PFSK-1 (cell line): ENCODE measurements at regions not wholly inside any gene's neighbourhood (a gene's known extent, or its start where the extent isn't known, plus 50 kb on each side); places are given as distances from the start of the nearest gene placed in this dataset.

Experiments used
- FOXP2 ChIP-seq: optimal IDR thresholded peaks from 2 replicates; pipeline ENCODE3; 2011; ENCODE audit warnings: borderline replicate concordance, control low read depth, inconsistent platforms; ENCODE audit not compliant: insufficient read depth; ENCODE audit errors: extremely low read length, extremely low read depth
- POLR2AphosphoS5 ChIP-seq: IDR thresholded peaks from 2 replicates; pipeline ENCODE4 v1.6.1; 2012; ENCODE audit warnings: low read depth, mild to moderate bottlenecking, control low read depth, low read length, moderate library complexity
- REST ChIP-seq, 2 experiments: IDR thresholded peaks; 2 replicates each; pipeline versions ENCODE4 v1.6.1 to v1.8.0; 2011 to 2012; ENCODE audit warnings: low read depth in 2 of 2, low read length in 2 of 2, control low read depth in 1 of 2, inconsistent platforms in 1 of 2, mild to moderate bottlenecking in 1 of 2, moderate library complexity in 1 of 2; ENCODE audit not compliant: insufficient read depth in 1 of 2
- SIN3A ChIP-seq: IDR thresholded peaks from 2 replicates; pipeline ENCODE4 v1.6.1; 2012; ENCODE audit warnings: mild to moderate bottlenecking, low read length, moderate library complexity, borderline replicate concordance; ENCODE audit not compliant: insufficient read depth
- TAF1 ChIP-seq: IDR thresholded peaks from 2 replicates; pipeline ENCODE4 v1.6.1; 2012; ENCODE audit warnings: low read length, control low read depth, borderline replicate concordance; ENCODE audit not compliant: insufficient read depth

- TF ChIP-seq REST (IDR thresholded peaks at IDR 0.05; ENCODE audit: insufficient read depth in 1 of 2, low read depth in 2 of 2, low read length in 2 of 2) (no peak), SIN3A (no peak), FOXP2 (no peak), POLR2AphosphoS5 (no peak), TAF1 (no peak)
Measured at GRCh38 chr3:16013568-16013967, 160.9 kb upstream of the GALNT15 start.

GRCh38 chr3:16024548-16024947, 149.9 kb upstream of the GALNT15 start:
- no peak for TF ChIP-seq TAF1
- TF ChIP-seq FOXP2 = no peak
- TF ChIP-seq REST (IDR thresholded peaks at IDR 0.05; ENCODE audit: insufficient read depth in 1 of 2, low read depth in 2 of 2, low read length in 2 of 2) = no peak
- no peak for TF ChIP-seq POLR2AphosphoS5
- TF ChIP-seq SIN3A = no peak

DNA sequence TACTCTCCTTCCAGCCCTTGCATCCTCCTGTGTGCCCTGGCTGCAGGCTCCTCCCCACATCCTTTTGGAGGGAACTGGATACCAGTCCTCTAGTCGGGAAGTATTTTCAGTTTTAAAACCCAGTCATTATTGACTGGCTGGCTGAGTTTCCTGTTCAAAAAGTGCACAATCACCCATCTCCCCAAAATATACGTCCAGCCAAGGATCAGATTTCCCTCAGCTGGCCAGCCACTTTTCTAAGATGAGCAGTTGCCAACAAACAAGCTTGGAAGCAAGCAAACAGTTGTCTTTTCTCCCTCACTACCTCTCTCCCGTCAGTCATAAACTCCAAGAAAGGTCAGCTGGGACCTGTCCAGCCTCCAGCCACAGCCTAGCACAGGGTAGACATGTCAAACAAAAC, 147.7 kb upstream of the GALNT15 start:
- TF ChIP-seq REST (IDR thresholded peaks at IDR 0.05; ENCODE audit: insufficient read depth in 1 of 2, low read depth in 2 of 2, low read length in 2 of 2) (0 out of 4 replicates have a peak, but pooled peaks of 1 of the 2 experiments have one; percentile 47), SIN3A (no peak), POLR2AphosphoS5 (no peak)

GRCh38 chr3:16028604-16029003, 145.9 kb upstream of the GALNT15 start:
- TF ChIP-seq REST (IDR thresholded peaks at IDR 0.05; ENCODE audit: insufficient read depth in 1 of 2, low read depth in 2 of 2, low read length in 2 of 2) (no peak), SIN3A (no peak), TAF1 (no peak), POLR2AphosphoS5 (no peak), FOXP2 (no peak)

DNA sequence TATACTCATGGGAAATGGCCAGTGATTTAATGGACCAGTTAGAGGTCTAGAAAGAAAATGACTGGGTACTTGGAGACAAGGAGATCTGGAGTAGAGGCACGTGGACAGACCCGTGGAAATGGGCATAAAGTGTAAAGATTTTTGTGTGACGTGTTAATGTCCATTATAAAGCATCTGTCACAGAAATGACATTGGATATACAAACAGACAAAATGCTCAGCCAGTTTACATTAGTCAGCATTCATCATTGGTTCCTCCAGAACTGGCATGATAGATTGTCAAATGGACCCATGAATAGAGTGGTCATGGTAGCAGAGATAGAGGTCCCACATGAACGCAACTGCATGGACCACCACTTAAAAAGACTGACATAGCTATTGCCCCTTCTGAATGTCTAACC, 144.1 kb upstream of the GALNT15 start:
- no peak for TF ChIP-seq TAF1
- no peak for TF ChIP-seq POLR2AphosphoS5
- TF ChIP-seq SIN3A = no peak
- no peak for TF ChIP-seq FOXP2
- TF ChIP-seq REST (IDR thresholded peaks at IDR 0.05; ENCODE audit: insufficient read depth in 1 of 2, low read depth in 2 of 2, low read length in 2 of 2) = no peak
